Neutrophil (primary cell): ENCODE measurements at regions not wholly inside any gene's neighbourhood (a gene's known extent, or its start where the extent isn't known, plus 50 kb on each side); places are given as distances from the start of the nearest gene placed in this dataset.

ENCODE experiments used
- H3K27ac ChIP-seq: fragments of 200-600 bp; sonication (generic); 2 replicates; pipeline ENCODE4 v1.5.1; 2016; ENCODE audit warnings: mild to moderate bottlenecking, moderate library complexity
- H3K27me3 ChIP-seq: fragments of 200-600 bp; sonication (generic); 2 replicates; pipeline ENCODE4 v1.6.0; 2016; ENCODE audit warnings: mild to moderate bottlenecking
- H3K36me3 ChIP-seq: fragments of 200-600 bp; sonication (generic); 2 replicates; pipeline ENCODE4 v1.5.1; 2017
- H3K4me1 ChIP-seq, 2 experiments: fragments of 200-600 bp in 1 of 2; sonication (generic) in 1 of 2; 1 replicate in 1 of 2; 2 replicates in 1 of 2; pipeline versions ENCODE4 v1.5.1 to v1.6.1; 2013 to 2016; ENCODE audit warnings: low read depth in 1 of 2, low read length in 1 of 2, mild to moderate bottlenecking in 1 of 2, moderate library complexity in 1 of 2; ENCODE audit not compliant: control insufficient read depth in 1 of 2, insufficient read depth in 1 of 2
- H3K4me3 ChIP-seq, 2 experiments: fragments of 200-600 bp in 1 of 2; sonication (generic) in 1 of 2; 1 replicate in 1 of 2; 2 replicates in 1 of 2; pipeline ENCODE4 v1.5.1; 2013 to 2016; ENCODE audit warnings: low read depth in 1 of 2, low read length in 1 of 2, mild to moderate bottlenecking in 1 of 2, moderate library complexity in 1 of 2
- H3K9me3 ChIP-seq: fragments of 200-600 bp; sonication (generic); 2 replicates; pipeline ENCODE4 v1.5.1; 2016
- TF ChIP-seq, protein P1 (sequence below): fragments of 200-600 bp; sonication (generic); IDR thresholded peaks from 2 replicates; pipeline ENCODE4 v1.5.1; 2016; ENCODE audit warnings: antibody characterized with exemption

DNA sequence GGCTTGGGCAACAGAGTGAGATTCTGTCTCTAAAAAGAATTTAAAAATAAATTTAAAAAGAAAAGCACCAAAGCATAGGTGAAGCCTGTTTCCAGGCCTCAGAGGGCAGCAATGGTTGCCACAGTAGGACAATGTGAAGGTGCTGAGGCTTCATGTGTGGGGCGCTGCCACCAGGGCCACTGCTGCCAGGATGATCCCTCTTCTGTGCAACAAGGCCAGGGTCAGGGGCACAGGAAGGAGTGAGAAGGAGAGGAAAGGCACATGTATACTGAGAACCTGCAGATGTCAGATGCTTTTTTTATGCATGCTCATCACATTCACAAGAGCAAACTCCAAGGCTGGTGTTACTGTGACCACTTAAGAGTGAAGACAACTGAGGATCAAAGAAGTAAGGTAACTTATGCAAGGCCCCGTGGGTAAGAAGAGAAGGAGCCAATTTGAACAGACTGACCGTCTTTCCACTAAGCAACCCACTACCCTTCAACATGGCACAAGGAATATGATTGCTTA is 79.7 kb upstream of the ACKR3 start:
- no peaks in the 10 kb centered on the region for H3K4me1 ChIP-seq
- H3K27me3 ChIP-seq, result no peaks in the 10 kb centered on the region
- no peaks in the 10 kb centered on the region for H3K9me3 ChIP-seq
- TF ChIP-seq, protein P1, sequence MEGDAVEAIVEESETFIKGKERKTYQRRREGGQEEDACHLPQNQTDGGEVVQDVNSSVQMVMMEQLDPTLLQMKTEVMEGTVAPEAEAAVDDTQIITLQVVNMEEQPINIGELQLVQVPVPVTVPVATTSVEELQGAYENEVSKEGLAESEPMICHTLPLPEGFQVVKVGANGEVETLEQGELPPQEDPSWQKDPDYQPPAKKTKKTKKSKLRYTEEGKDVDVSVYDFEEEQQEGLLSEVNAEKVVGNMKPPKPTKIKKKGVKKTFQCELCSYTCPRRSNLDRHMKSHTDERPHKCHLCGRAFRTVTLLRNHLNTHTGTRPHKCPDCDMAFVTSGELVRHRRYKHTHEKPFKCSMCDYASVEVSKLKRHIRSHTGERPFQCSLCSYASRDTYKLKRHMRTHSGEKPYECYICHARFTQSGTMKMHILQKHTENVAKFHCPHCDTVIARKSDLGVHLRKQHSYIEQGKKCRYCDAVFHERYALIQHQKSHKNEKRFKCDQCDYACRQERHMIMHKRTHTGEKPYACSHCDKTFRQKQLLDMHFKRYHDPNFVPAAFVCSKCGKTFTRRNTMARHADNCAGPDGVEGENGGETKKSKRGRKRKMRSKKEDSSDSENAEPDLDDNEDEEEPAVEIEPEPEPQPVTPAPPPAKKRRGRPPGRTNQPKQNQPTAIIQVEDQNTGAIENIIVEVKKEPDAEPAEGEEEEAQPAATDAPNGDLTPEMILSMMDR, result no peak
- H3K27ac ChIP-seq, result no peak overlapping the region
- H3K36me3 ChIP-seq, result no peaks in the 10 kb centered on the region
- H3K4me3 ChIP-seq, result no peak overlapping the region

- H3K9me3 ChIP-seq, result no peaks in the 10 kb centered on the region
- TF ChIP-seq, protein P1, result no peak
- H3K27me3 ChIP-seq, result no peaks in the 10 kb centered on the region
- no peak overlapping the region for H3K27ac ChIP-seq
- no peak overlapping the region for H3K4me3 ChIP-seq
- H3K4me1 ChIP-seq, result no peaks in the 10 kb centered on the region
- H3K36me3 ChIP-seq, result no peaks in the 10 kb centered on the region
These were observed 73.3 kb upstream of the ACKR3 start for GRCh38 chr2:236496340-236496739.

DNA sequence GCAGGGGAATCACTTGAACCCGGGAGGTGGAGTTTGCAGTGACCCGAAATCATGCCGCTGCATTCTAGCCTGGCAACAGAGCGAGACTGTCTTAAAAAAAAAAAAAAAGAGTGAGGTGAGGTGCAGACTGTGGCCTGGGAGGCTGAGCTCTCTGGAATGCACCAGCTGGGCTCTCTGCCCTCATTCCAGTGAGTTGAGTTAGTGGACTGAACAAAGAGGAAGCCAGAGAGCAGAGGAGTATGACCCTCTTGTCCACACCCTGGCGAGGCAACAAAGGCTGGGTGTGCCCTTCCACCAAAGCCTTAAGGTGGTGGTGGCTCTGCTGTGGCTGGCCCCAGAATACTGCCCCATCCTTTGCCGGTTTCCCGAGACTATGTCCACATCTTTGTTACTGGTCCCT is 71.3 kb upstream of the ACKR3 start:
- Histone ChIP-seq H3K9me3 (no peaks in the 10 kb centered on the region), H3K4me3 (no peak overlapping the region), H3K4me1 (no peaks in the 10 kb centered on the region), H3K27ac (no peak overlapping the region), H3K36me3 (no peaks in the 10 kb centered on the region), H3K27me3 (peaks cover 6% of the 10 kb centered on the region)
- TF ChIP-seq, protein P1, result no peak

DNA sequence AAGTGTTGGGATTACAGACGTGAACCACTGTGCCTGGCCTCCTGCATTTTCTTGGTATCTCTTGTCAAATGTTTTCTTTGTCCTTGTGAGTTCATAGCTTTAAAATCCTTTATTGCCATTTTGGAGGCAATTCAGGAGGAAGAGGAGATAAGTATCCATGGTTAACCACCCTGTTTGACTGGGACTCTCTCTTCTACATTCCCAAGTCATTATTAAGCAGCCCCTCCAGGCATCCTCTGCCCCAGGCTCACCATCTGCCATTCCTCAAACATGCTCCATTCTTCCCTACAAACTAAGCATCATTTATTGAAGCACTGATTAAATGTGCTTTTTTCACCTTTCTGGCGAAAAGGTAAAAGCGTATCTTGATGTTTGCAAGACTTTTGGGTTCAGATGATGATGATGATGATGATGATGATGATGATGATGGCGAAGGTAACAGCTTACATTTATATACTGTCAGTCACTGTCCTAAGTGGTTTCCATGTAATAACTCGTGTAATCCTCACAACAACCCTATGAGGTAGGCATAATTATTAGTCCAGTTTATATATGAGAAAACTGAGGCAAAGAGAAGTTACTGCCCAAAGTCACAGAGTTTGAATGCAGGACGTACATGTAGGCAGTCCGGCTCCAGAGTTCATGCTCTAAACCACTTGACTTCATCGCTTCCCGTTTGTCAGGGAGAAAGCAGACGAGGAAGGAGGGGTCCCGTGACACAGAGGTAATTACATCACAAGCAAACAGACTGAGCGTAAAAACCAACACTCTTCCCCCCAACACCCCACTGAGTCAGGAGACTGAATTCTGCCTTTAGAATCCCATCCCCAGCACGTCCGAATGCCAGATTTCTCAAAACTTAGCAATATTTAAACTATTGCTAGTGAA is 69.7 kb upstream of the ACKR3 start:
- H3K36me3 ChIP-seq, result no peaks in the 10 kb centered on the region
- H3K27ac ChIP-seq, result no peak overlapping the region
- TF ChIP-seq, protein P1, result no peak
- H3K27me3 ChIP-seq, result peaks cover 21% of the 10 kb centered on the region
- no peak overlapping the region for H3K4me3 ChIP-seq
- no peaks in the 10 kb centered on the region for H3K4me1 ChIP-seq
- H3K9me3 ChIP-seq, result no peaks in the 10 kb centered on the region

DNA sequence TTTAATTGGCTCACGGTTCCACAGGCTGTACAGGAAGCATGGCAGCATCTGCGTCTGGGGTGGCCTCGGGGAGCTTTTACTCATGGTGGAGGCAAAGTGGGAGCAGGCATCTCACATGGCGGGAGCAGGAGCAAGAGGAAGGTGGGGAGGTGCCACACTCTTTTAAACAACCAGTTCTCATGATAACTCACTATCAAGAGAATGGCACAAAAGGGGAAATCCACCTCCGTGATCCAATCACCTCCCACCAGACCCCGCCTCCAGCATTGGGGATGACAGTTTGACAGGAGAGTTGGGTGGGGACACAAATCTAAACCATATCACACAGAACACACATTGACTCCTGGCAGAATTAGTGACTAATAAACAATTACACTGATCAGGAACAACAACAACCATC is 68.6 kb upstream of the ACKR3 start:
- Histone ChIP-seq H3K4me1 (no peaks in the 10 kb centered on the region), H3K9me3 (no peaks in the 10 kb centered on the region), H3K27ac (no peak overlapping the region), H3K27me3 (peaks cover 32% of the 10 kb centered on the region), H3K4me3 (no peak overlapping the region), H3K36me3 (no peaks in the 10 kb centered on the region)
- TF ChIP-seq, protein P1, result no peak
